Loucy (cell line): ENCODE measurements at regions not wholly inside any gene's neighbourhood (a gene's known extent, or its start where the extent isn't known, plus 50 kb on each side); places are given as distances from the start of the nearest gene placed in this dataset.

Source experiments
- CTCF ChIP-seq: fragments of 200-600 bp; sonication (generic); conservative IDR thresholded peaks from 2 replicates; pipeline ENCODE4 v1.5.1; 2014; ENCODE audit warnings: mild to moderate bottlenecking, antibody characterized with exemption, low read length
- EZH2phosphoT487 ChIP-seq: fragments of 200-600 bp; IDR thresholded peaks from 2 replicates; pipeline ENCODE4 v1.6.1; 2018; ENCODE audit warnings: antibody characterized with exemption, mild to moderate bottlenecking, moderate library complexity, borderline replicate concordance

GRCh38 chr6:6982663-6983062, 125.1 kb upstream of the RREB1 start:
- TF ChIP-seq CTCF (no peak), EZH2phosphoT487 (no peak)
